ENCODE measurements at regions not wholly inside any gene's neighbourhood (a gene's known extent, or its start where the extent isn't known, plus 50 kb on each side); places are given as distances from the start of the nearest gene placed in this dataset.

- no peak for ATAC-seq
- Histone ChIP-seq H3K27ac (ENCODE audit: low read length) (no peak overlapping the region), H3K9me3 (ENCODE audit: control insufficient read depth, insufficient read depth, low read depth, low read length) (no peaks in the 10 kb centered on the region), H3K27me3 (ENCODE audit: control insufficient read depth, insufficient read depth, low read length) (no peaks in the 10 kb centered on the region), H3K4me1 (ENCODE audit: control insufficient read depth, insufficient read depth, low read length) (no peaks in the 10 kb centered on the region), H3K4me3 (ENCODE audit: low read depth in 2 of 2, low read length in 2 of 2) (no peak overlapping the region), H3K36me3 (ENCODE audit: control insufficient read depth, insufficient read depth, low read length) (no peaks in the 10 kb centered on the region)
- POLR2A ChIA-PET, result no interaction called here
- DNase-seq (ENCODE audit: low read depth, low spot score), result no peak
- no TSS peak for BruUV-seq (replicated peaks)
- in situ Hi-C loops (cut with HindIII; ENCODE audit: low pct_unique_long_range_greater_than_20kb, low sequenced_read_pairs) (no loop called here), intact Hi-C loops (cut with micrococcal nuclease; ENCODE audit: unreplicated experiment) (no loop called here)
- TF ChIP-seq REST (IDR thresholded peaks at IDR 0.05; ENCODE audit: insufficient read depth in 1 of 2, low read depth in 2 of 2, low read length in 1 of 2) (no peak), TCF7L2 (IDR thresholded peaks at IDR 0.05; ENCODE audit: low read depth, low read length) (no peak), CTCF (IDR thresholded peaks at IDR 0.05) (no peak), SIN3A (IDR thresholded peaks at IDR 0.05; ENCODE audit: borderline replicate concordance, insufficient read depth, low read depth, low read length) (no peak), POLR2AphosphoS5 (IDR thresholded peaks at IDR 0.05; ENCODE audit: low read depth, low read length) (no peak)
- CTCF ChIA-PET, result no interaction called here
These were observed 1564.1 kb upstream of the DDX18 start for GRCh38 chr2:116250376-116250775.

- no peaks in the 10 kb centered on the region for H3K36me3 ChIP-seq (ENCODE audit: control insufficient read depth, insufficient read depth, low read length)
- TF ChIP-seq SIN3A (IDR thresholded peaks at IDR 0.05; ENCODE audit: borderline replicate concordance, insufficient read depth, low read depth, low read length), result no peak
- TF ChIP-seq REST (IDR thresholded peaks at IDR 0.05; ENCODE audit: insufficient read depth in 1 of 2, low read depth in 2 of 2, low read length in 1 of 2), result no peak
- TF ChIP-seq TCF7L2 (IDR thresholded peaks at IDR 0.05; ENCODE audit: low read depth, low read length), result no peak
- TF ChIP-seq POLR2AphosphoS5 (IDR thresholded peaks at IDR 0.05; ENCODE audit: low read depth, low read length), result no peak
- no peak for TF ChIP-seq CTCF (IDR thresholded peaks at IDR 0.05)
- intact Hi-C loops (cut with micrococcal nuclease; ENCODE audit: unreplicated experiment), result no loop called here
- no peaks in the 10 kb centered on the region for H3K4me1 ChIP-seq (ENCODE audit: control insufficient read depth, insufficient read depth, low read length)
- ATAC-seq (no peak), DNase-seq (ENCODE audit: low read depth, low spot score) (no peak)
- in situ Hi-C loops (cut with HindIII; ENCODE audit: low pct_unique_long_range_greater_than_20kb, low sequenced_read_pairs), result no loop called here
- no TSS peak for BruUV-seq (replicated peaks)
- H3K27me3 ChIP-seq (ENCODE audit: control insufficient read depth, insufficient read depth, low read length), result no peaks in the 10 kb centered on the region
- POLR2A ChIA-PET, result no interaction called here
- H3K9me3 ChIP-seq (ENCODE audit: control insufficient read depth, insufficient read depth, low read depth, low read length), result peaks cover 4% of the 10 kb centered on the region; the same call in 1 of the 2 replicates
- CTCF ChIA-PET, result no interaction called here
- H3K27ac ChIP-seq (ENCODE audit: low read length), result no peak overlapping the region
- H3K4me3 ChIP-seq (ENCODE audit: low read depth in 2 of 2, low read length in 2 of 2), result no peak overlapping the region
These were observed 1549.6 kb upstream of the DDX18 start for GRCh38 chr2:116264872-116265271.
